ENCODE measurements at regions not wholly inside any gene's neighbourhood (a gene's known extent, or its start where the extent isn't known, plus 50 kb on each side); places are given as distances from the start of the nearest gene placed in this dataset.
"Not testable (repeated sequence)": the region's sequence is repeated elsewhere in the genome, so short reads cannot be mapped to it uniquely, and the experiment has no call there.

DNA sequence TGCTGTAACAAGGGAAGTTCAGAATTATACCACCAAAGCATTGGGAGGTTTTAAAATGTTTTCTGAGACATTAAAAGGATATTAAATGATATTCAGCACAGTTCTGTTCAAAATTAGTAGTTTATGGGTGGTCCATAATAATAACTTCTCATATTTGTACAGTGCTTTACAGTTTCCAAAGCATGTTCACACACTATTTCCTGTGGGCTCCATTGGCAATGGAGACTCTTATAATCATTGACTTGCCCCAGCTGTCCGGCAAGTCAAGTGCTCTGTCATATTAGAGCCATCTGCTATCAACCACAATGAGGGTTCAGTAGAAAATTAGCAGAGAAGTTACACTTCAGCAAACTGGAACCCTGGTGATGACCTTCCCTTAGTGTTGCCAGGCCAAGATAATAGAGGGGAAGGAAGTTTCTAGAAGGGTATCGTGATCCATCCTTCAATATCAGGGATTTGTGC is 526.6 kb upstream of the CCDC196 start:
- no peak for DNase-seq (ENCODE audit: low read depth in 1 of 2, low spot score in 1 of 2)

DNA sequence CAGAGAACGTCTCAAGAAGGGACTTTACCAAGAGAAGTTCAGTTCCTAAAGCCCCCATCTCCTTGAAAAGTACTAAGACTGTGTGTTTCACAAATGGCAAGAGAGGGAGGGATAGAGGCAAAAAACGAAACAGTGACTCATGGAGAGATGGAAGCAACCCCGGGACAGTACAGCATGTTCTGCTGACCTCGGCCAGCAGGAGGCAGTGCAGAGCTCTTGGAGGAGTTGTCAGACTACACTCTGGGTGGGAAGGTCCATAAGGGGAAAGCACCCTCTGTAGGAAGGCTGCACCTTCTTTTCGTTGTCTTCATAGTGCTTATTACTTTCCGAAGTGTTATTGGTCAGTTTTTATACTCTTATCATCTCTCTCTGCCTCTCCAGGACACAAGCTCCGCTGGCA is 525.2 kb upstream of the CCDC196 start:
- DNase-seq (ENCODE audit: low read depth in 1 of 2, low spot score in 1 of 2), result peak; percentile 63 to 77

DNA sequence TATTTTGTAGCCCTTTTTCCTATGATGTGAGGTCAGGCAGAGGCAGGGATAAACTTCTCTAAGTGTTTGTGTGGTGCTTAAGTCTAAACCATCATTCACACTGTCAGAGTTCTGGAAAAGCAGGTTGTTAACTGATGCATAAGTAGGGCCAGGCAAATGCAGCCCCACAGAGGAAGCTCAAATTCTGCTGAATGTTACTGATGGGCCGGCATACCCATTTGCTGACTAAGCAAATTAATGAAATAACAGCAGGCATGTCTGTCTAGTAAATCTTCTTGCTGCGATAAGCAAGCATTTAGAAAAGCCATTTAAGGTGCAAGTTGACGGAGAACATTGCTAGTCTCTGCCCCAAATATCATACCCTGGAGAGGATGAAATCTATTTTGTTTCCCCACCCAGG is 523.2 kb upstream of the CCDC196 start:
- DNase-seq (ENCODE audit: low read depth in 1 of 2, low spot score in 1 of 2), result no peak

- no peak for DNase-seq (ENCODE audit: low read depth in 1 of 2, low spot score in 1 of 2)
Measured at GRCh38 chr14:65964366-65964765, 521.8 kb upstream of the CCDC196 start.

DNA sequence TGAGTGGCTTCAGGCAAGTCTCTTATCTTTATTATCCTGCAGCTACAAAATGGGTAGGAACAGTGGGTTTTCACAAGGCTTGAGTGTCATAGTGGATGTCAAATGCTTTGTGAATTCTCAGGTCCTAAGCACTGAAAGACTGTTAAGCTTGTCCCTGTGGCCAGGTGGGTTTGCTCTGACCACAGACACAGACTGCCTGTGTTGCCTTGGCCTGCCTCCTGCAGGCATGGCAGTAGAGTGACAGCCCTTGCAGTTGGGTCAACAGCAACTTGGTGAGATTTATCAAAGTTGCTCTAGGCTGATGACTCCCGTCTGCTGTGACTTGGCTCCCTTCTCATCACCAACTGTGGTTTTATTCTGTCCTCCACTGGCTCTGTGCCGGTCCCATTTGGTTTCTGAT is 520.0 kb upstream of the CCDC196 start:
- DNase-seq (ENCODE audit: low read depth in 1 of 2, low spot score in 1 of 2), result no peak

DNA sequence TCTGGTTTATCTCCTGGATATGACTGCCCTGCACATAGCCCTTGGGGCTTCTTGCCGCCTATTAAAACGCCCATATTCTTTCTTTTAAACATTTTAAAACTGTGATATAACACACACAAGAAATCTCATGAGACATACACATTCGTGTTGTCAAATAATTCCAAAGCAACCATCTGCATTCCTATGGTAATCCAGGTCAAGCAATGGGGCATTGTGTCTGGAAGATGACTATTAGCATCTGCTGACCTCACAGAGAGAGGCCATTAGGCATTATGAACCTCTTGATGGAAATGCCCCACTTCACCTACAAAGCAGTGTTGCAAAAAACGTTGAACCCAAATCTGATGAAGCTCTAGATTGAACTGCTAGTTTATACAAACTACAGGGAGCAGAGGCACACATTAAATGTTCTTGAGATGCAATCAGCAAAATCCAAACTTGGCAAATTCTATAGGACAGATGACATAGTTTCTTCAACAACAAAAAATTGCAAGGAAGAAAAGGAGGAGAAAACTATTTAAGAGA is 513.8 kb upstream of the CCDC196 start:
- DNase-seq (ENCODE audit: low read depth in 1 of 2, low spot score in 1 of 2), result no peak

DNA sequence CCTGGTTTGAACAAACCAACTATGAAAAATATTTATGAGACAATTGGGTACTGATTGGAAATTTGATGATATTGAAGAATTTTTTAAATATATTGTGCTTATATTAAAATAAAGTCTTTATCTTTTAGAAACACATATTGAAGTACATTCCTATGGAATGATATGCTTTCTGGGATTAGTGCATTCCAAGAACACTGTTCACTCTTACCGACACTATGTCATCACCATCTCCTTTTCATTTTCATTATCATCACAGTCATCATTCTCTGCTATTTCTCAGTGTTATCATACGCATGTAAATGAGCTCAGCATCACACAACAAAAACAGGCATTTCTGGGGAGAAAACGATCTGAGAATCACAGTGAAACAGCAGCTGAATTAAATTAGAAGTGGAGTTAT is 513.3 kb upstream of the CCDC196 start:
- no peak for DNase-seq (ENCODE audit: low read depth in 1 of 2, low spot score in 1 of 2)

GRCh38 chr14:65975865-65976264 is 510.3 kb upstream of the CCDC196 start:
- DNase-seq (ENCODE audit: low read depth in 1 of 2, low spot score in 1 of 2), result no peak

GRCh38 chr14:65976761-65977404 is 509.3 kb upstream of the CCDC196 start:
- no peak for DNase-seq (ENCODE audit: low read depth in 1 of 2, low spot score in 1 of 2)

- no peak for DNase-seq (ENCODE audit: low read depth in 1 of 2, low spot score in 1 of 2)
Measured at GRCh38 chr14:65981192-65981843, 504.9 kb upstream of the CCDC196 start.

DNA sequence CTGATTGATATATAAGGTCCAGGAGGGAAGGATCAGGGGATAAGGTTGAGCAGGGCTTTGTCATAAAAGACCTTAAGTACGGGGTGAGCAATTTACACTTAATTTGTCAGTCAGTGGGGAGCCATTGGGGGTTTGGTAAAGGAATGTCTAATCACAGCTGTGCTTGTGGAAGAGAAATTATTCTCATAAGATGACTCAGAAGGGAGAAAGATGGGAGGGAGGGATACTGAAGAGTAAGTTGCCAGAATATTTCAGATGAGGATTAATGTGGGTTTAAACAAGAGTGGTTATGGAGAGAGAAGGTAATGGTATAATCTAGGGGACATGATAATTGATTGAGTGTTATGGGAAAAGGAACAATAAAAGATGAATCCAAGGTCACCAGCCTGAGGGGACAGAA is 500.1 kb upstream of the CCDC196 start:
- no peak for DNase-seq (ENCODE audit: low read depth in 1 of 2, low spot score in 1 of 2)

DNA sequence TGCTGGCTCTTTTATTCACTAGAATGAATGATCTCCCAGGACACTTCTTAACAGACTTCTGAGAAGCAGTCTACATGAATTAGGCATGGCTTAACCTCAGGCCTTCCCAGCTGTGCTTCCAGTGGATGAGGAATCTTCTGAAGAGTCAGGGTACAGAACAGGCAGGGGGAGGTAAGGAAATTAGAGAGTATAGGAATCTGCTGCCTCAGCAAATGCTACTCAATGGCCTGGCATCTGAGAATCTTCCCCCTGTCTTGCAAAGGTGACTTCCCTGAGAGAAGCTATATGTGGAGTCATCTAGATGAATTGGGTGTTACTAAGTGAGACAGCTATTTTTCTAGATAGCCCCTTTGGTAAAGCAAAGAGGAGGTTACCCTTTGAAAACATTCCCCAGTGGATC is 496.2 kb upstream of the CCDC196 start:
- DNase-seq (ENCODE audit: low read depth in 1 of 2, low spot score in 1 of 2), result no peak

DNA sequence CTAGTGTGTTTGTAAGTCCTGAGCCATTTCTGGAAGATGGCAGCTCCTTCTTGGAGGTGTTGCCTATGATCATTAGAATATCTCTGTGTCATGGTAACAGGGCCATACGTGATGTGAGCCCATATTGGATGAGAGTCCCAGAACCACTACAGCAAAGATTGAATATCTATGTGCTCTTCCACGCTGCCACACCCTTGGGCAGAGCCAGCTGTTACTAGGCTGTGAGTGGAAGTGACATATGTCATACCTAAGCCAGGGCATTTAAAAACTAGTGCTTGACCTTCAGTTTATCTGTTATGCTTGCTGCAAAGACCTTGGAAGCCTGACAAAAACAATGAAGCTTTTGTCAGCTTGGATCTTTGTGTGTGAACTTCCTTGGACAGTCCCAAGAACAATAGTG is 495.1 kb upstream of the CCDC196 start:
- no peak for DNase-seq (ENCODE audit: low read depth in 1 of 2, low spot score in 1 of 2)

- DNase-seq (ENCODE audit: low read depth in 1 of 2, low spot score in 1 of 2), result not testable (repeated sequence)
Measured at GRCh38 chr14:65991935-65992334, 494.2 kb upstream of the CCDC196 start.

DNA sequence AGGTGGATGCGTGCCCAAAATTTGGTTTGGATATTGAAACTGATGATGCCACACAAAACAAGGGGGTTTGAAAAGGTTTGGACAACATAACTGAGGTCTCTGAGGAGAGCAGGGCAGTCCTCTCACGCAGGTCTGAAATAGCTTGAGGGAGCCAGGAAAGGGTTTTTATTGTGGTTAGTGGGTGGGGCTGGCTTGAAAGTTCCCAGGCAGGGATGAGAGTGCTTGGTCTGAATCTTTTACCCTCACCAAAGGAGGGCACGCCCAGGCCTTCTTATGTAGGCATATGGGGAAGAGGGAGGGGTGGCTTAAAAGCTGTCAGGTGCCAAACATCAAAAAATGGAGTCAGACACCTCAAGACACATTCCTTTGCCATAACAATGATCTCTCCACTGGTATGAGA is 493.1 kb upstream of the CCDC196 start:
- DNase-seq (ENCODE audit: low read depth in 1 of 2, low spot score in 1 of 2), result no peak

DNA sequence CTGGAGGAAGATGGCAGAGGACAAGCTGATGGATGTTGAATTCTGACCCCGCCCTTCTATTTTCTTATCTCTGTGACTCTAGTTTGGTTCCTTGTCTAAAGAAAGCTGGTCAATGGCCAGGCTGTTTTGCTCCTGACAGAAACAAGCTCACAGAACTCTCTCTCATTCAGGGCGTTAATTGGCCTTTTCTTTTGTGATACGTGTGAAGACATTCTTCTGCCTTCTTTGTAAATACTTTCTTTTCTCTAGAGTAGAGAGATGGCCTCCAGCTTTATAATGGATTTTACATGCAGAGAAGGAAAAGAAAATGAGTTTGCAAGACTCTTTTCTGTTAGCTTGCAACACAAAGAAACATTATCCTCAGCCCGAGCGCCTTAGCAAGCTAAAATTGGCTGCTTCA is 492.2 kb upstream of the CCDC196 start:
- DNase-seq (ENCODE audit: low read depth in 1 of 2, low spot score in 1 of 2), result no peak

GRCh38 chr14:65997347-65997746 is 488.8 kb upstream of the CCDC196 start:
- DNase-seq (ENCODE audit: low read depth in 1 of 2, low spot score in 1 of 2), result no peak

DNA sequence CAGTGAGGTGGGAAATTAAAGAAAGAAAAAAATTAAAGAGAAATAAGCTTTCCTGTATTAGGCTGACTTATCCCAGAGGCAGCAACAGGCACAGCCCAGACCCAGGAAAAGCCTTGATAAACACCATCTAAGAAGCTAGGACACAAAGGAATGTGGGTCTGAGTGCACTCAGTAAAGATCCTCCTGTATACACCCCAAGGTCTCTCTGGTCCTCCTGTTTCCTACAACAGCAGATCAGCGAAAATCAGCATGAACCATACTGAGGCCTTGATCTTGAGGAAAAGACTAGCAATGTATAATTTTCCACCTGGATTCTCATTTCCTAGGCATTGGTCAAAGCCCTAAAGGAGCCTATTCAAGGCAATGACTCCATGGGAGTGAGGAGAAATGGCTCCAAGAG is 486.3 kb upstream of the CCDC196 start:
- no peak for DNase-seq (ENCODE audit: low read depth in 1 of 2, low spot score in 1 of 2)

DNA sequence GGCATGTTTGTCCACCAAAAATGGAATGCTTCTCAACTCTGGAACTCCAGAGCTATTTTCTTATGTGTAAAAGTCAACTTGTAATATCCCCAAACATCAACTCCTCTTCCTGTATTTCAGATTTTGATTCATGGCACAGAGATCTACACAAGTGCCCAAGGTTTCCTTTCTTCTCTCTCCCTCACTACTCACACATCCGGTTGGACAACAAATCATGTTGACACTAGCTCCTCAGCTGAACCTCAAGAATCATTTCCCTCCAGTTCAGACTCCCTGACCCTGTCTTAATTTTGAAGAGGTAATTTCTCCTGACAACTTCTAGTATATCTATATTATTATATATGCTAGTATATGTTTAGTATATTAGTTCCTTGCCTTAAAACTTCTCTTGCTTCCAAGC is 485.4 kb upstream of the CCDC196 start:
- no peak for DNase-seq (ENCODE audit: low read depth in 1 of 2, low spot score in 1 of 2)

- no peak for DNase-seq (ENCODE audit: low read depth in 1 of 2, low spot score in 1 of 2)
Measured at GRCh38 chr14:66001356-66001755, 484.8 kb upstream of the CCDC196 start.

GRCh38 chr14:66003082-66003730 is 483.0 kb upstream of the CCDC196 start:
- DNase-seq (ENCODE audit: low read depth in 1 of 2, low spot score in 1 of 2), result no peak

- DNase-seq (ENCODE audit: low read depth in 1 of 2, low spot score in 1 of 2), result no peak
Measured at GRCh38 chr14:66005900-66006434, 480.2 kb upstream of the CCDC196 start.

Data from activated CD4-positive, alpha-beta T cell treated with anti-CD3 and anti-CD28 coated beads, Interleukin-2, amount 50 U/mL, for 24 hours (primary cell).